ENCODE measurements at regions not wholly inside any gene's neighbourhood (a gene's known extent, or its start where the extent isn't known, plus 50 kb on each side); places are given as distances from the start of the nearest gene placed in this dataset.
"Not testable (repeated sequence)": the region's sequence is repeated elsewhere in the genome, so short reads cannot be mapped to it uniquely, and the experiment has no call there.

DNA sequence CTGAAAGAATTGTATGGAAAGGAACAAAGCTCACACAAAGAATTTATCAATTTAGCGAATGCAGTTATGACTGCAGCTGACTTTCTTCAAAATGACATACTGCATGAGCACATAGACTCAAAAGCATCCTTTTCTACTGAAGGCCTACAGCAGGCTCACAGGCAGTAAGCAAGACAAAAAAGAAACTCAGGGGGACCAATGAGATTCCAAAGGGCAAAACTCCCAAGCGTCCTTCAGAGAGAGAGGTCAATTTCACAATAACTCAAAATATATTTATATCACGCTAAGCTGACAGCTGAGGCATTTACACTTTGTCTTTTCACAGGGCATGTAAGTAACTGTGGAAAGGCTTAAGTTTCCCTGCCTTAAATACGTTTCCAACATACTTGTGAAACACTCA lies 427.9 kb upstream of the RASGRP1 start:
- no peak for DNase-seq

DNA sequence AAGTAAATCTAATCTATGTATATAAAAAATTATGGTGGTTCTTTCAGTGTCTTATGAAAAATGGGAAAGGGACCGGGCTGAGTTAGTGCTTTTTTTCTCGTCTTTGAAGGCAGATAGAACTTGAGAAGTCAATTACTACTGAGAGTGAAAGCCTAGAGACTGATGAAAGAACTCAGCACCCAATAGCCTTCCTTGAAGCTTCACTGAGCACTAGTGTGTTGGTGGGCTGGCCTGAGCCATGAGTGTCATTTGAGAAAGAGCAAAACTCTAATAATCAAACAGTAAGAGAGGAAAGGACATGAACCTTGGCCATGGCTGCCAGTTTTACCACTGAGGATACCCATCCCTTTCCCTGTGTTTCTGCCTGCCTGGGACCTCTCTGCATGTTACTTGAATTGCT lies 428.3 kb upstream of the RASGRP1 start:
- DNase-seq: no peak

DNA sequence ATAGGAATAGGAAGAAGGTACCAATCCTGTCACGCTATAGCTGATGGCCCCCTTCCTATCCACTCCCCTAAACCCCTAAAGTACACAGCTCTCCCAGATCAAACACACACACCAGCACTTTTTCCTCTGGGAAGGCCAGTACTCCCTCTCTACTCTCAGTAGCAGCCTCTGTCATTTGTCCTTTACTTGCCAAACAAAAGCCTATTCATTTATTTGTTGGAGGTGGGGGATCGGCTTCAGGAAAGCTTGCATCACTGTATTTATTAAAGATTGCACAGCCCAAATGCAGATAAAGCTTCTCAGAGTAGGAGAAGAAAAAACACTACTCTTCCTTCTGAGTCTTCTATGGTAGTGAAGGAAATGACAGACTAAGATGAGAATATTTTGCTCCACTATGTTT lies 429.7 kb upstream of the RASGRP1 start:
- DNase-seq: no peak

DNA sequence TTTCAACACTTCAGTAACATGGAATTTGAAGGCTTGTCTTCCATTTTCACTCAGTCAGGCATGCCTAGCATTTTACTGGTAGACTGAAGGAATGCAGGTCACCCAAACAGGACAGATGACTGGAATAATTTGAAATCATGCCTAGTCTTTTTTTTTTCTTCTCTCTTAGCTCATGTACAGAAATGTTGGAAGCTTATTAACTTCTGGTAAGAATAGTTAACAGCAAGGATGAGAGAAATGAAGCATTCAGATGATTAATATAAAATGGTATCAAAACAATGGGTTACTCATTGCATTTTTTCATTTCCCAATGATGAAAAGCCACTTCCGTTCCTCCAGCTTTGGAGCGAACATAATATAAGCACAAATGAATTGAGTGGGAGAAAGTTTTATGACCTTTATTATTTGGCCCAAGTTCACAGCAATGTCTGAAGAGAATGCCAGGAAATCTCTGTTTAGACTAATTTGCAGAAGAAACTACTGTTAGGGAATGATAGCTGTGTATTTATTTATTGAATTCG lies 431.6 kb upstream of the RASGRP1 start:
- DNase-seq: no peak

DNA sequence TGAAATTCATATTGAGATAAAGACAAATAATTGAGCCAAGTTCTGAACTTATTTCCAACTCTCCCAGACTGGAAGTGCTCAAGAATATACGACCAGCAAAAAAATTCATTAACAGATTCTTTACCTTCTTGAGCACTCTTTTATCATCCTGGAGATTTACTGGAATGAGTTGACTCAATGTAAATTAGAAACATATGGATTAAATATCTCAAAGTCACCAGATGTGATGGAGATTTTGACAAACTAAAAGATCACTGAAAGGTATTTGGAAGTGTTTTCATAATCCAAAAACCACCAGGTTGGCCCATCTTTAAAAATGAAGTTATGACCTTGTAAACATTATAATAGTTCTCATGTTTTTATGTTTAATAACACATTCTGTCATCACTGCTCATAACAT lies 433.2 kb upstream of the RASGRP1 start:
- DNase-seq: no peak

DNA sequence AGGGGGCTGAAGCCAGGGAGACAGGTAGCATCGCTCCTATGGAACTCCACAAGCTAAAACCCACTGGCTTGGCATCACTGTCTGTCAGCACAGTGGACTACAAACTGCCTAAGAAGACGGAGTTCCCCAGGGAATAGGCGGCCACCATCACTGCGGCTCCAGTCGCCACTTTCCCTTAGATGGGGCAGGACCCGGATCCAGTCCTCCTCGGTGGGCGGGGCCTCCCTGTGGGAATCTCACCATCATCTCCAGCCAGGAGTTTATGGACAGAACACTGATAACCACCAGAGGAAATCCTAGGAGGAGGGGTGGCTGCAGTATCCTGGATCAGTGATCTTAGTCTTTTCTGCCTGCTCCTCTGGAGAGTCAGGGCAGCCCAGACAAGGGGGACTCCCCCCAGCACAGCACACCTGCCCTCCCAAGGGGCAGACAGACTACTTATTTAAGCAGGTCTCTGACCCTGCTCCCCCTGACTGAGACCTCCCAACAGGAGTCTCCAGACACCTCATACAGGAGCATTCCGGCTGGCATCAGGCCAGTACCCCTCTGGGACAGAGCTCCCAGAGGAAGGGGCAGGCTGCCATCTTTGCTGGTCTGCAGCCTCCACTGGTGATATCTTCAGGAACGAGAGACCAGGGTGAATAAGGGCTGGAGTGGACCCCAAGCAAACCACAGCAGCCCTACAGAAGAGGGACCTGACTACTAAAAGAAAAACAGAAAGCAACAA lies 435.6 kb upstream of the RASGRP1 start:
- DNase-seq: no peak

DNA sequence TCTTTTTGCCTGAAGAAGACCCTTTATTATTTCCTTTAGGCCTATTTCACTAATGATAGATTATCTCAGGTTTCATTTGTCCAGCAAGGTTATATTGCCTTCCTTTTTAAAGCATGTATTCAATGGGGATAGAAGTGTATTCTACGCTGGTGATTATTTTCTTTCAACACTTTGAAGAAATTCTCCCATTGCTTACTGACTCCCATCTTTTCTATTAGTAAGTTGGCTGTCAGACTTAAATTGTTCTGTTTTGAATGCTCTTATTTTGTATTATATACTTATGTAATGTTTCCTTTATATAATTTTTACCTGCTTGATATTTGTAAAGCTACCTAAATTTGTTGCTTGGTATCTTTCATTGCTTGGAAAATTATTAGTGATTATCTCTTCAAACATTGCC lies 445.1 kb upstream of the RASGRP1 start:
- no peak for DNase-seq

DNA sequence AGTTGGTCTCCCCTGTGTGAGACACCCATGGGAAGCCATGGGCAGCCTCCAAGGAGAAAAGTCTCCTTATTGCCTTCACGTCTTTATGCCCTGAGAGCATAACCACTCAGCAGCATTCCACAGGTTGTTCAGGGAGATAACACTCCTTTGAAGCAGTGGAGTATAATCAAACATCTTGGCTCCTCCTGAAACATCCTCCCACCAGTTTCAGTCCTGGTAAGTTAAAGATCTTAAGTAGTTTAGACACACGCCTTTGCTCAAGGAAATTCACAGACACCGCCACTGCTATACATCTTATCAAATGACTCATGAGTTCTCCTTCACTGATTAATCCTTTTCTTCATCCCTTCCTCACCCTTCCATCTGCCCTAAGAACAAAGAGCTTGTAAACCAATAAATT lies 446.5 kb upstream of the RASGRP1 start:
- DNase-seq: not testable (repeated sequence)

DNA sequence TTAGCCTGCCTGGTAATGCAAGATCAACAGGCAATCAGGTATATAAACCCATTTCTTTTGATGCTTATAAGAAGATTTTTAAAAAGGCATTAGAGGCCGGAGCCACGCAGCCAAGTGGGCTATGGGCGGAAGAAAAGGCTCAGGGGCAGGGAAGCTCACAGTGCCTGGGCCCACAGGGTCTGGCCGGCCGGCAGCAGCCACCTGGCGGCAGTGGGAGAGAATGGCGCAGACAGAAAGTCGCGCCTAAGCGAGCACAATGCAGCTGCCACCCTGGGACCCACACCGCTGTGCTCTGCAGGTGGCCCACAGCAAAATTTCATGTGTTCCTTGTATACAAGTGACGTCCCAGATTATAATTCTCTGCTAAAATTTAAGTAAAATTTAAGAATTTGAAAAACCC lies 448.6 kb upstream of the RASGRP1 start:
- DNase-seq: no peak

DNA sequence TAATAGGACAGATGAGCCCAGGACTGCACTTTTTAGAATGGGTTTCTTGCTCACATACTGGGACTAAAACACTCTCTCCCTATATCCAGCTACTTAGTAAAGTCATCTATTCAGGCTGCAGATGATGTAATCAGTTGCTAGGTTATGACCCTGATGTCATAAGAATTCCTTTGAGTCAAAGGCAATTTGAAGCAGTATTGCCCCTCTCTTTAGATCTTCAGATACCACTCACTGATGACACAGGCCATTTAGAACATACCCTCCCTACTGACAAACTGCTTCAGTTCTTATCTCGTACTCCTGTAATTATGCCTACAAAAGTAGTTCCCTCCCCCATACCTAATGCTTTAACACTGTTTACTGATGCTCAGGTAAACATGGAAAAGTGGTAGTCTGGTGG lies 450.1 kb upstream of the RASGRP1 start:
- no peak for DNase-seq

DNA sequence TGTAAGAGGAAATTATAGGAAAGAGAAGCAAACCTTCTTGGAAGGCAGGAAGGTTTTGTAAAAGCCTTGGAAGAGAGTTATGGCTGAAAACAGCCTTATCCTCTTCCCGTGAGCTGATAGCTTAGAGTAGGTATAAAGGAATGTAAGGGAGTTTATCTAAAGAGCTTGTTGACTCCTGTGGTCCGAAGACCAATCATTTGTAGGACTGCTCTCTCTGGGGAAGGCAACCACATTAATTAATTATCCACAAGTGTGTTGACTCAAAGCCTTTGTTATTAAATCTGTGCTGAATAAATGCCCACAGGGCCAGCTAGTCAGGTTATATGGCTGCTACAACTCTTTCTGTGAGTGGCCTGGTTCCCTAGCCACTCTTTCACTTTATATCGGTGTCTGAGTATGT lies 452.1 kb upstream of the RASGRP1 start:
- DNase-seq: no peak

DNA sequence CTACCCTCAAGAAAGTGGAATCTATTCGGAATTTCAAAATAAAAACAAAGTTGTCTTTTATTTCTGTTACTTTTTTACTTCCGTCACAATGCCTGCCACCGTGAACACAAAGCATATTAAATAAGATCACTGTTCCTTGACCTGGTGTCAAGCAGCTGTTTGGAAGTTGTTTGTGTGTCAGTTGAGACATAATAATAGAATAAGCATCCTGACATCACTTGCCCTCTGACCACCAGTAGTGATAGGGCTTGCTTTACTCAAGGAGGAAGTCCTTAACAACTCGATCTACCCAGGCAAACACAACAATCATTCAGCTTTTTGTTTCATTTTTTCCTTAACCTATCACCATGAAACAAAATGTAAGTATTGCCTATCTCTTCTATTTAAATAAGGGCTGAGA lies 454.4 kb upstream of the RASGRP1 start:
- DNase-seq: no peak

DNA sequence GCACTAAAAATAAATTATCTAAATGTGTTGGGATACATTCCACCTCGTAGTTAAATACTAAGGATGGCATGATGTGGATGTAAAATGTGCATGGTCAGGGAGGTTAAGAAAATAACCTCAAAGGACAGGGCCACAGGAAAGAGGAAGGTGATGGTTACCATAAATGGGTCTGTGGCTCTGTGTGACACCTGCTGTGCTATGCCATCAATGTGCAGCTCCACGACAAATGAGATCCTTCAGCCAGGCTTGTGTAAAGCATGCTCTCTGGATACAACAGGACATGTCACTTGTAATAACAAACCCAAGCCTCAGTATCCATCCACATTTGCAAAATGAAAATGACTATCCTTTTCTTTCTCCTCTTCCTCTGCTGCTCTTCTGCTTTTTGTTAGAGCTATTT lies 456.7 kb upstream of the RASGRP1 start:
- DNase-seq: no peak

DNA sequence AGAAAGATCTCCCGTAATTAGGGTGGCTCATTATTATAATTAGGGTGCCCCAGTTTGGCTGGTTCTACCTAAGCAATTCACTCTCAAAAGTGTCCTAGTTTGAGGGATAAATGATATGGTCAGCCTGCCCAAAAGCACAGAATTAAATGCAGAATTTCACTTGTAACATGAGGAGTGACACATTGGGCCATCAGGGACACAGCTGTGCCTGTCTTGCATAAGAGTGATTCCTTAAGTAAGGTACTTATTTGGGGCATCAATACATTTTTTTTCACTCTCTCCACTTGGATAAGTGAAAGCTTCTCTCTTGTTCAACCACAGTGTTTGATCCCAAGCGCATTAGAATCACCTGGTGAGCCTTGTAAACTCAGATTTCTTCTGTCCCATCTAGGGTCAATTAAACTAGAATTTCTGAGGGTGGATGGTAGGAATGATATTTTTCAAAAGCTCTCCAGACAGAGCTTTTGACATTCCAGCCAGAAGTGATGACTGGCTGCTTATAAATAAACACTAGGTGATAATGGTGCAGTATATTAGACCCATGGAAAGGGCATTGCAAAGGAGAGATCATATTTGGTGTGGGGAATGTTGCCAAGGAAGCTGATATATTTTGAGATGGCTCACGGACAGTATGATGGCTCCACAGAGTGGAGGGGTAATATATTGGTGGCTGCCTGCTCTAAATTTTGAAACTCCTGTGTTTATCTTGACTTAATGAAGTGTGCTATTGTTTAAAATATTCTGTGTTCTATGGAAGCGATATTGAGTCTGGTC lies 458.1 kb upstream of the RASGRP1 start:
- no peak for DNase-seq

DNA sequence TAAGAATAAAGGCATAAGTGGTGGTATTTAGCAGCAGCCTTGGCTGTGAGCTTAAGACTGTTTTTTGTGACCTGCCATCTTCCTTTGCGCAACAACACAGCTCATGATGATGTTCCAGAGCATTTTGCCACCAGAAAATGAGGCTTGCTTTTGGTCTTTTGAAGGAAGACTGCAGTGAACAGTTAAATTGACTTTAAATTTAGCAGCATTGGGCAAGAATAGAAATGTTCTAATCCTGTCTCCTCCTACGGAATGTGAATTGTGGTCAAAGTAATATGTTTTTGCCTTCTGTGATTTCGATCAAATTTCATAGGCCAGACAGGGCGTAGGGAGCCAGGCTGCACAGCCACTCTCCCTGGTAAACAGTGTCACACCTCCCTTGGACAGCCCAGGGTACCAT lies 460.7 kb upstream of the RASGRP1 start:
- DNase-seq: no peak

DNA sequence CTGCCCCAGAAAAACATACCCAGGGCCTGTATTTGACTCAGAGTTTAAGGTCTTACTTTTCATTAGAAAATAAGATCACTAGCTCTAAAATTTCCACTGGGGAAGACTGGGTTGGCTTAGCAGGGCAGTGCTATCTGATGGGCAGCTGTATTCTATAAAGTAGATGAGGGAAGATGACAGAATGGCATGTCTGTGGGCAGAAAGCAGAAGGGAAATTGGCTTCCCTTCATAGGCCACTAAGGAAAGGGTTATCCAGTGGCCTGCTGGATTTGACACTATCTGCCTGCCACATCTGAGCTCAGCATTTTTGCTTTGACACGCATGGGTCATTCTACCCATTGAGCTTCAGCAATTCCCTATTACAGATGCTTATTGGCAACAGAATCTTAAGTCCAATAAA lies 461.3 kb upstream of the RASGRP1 start:
- DNase-seq: no peak

DNA sequence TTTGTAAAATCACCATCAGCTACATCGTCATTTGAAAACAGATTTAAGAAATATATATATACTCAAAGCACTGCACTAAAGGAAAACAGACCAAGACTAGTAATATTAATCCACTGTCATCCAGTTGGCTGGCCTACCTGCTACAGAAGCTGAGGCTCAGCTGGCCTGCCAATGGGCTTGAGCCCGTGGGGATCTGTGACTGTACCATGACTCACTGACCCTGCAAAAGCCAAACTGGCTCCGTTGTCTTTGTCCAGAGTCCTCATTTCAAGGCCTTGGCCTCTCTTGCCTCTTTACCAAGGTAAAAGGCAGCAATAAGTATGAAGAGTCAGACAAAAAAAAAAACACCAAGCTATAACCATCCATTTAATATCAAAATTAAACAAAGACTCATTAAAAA lies 463.5 kb upstream of the RASGRP1 start:
- no peak for DNase-seq

DNA sequence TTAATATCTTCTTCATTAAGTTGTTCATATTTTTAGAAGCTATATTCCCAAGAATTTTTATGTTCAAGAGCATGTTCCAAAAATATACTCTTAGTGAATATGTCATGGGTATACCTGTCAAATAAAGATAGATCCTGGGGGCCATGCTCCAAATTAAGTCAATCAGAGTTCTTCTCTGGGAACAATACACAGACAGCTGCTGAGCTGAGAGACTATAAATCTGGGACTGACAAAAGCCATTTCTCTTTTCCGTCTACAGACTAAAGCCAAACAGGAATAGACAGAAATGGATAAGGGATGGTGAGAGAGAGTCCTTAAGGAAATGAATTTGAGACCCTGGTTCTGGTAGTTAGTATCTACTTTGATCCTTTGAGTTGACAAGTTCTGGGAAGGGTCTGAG lies 465.1 kb upstream of the RASGRP1 start:
- no peak for DNase-seq

DNA sequence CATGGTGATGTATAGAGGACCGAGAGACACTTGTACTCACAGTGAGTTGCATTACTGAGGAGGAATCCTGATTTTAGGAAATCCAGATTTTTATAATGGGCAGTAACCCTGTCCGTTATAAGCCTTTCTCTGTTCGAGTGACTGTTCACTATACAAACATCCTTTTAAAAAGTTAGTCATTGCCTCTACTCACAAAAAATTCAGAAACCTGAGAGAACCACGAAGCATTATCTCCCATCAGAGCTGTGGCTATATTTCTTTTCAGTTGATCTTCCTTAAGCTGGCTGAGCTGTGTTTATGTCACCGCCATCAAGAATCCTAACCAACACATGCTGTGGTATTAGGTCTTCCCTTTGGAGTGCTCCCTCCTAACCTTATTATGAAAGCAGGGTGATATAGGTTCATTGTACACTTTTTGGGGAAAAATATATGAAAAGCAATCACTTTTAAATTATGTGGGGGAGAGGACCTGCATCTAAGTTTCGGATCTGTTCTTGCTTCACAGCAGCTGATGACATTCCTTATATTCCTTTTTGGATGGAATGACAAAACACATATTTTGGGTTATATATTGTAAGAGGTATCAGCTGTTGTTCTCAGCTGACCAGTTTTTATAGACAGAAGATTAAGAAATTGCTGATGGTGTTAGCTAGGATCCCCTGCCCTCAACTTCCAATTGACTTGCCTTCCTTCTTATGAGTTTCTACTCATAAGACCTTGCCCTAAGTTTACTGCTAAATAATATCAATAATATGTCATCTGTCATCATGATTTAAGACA lies 465.9 kb upstream of the RASGRP1 start:
- DNase-seq: no peak

DNA sequence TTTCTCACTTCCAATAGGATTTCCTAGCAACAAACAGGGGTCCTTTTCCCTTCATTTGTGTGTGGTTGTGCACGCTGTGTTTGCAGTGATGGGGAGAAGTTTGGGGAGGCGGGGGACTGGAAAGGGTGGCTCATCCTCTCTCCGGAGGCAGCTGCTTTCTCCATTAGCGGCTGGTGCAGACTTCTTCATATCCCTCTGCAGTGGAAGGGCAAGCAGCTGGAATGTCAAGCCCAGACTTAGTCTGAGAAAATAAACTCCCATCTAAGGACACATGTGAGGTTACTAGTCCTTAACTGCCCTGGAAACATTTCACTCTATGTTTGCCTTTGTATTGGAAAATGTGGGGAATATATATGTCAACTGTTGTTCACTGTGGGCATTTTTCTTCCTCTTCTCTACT lies 467.0 kb upstream of the RASGRP1 start:
- DNase-seq: no peak

DNA sequence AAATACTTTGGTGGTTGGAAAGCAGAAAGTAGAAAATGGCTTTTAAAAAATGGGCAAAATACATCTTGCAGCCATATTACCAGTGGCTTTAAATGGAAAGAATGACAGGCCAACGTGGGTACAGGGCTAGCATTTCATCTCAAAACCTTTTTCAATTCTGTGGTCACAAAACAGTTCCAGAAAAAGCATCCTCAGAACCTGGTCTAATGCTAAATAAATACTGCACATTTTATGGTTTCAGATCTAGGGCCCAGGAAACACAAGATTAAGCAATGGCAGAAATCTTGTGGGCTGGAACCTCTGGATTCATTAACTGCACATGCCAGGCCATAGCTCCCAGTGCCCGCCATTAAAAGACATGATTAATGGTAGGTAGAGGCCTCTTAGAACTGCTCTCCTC lies 470.2 kb upstream of the RASGRP1 start:
- no peak for DNase-seq

DNA sequence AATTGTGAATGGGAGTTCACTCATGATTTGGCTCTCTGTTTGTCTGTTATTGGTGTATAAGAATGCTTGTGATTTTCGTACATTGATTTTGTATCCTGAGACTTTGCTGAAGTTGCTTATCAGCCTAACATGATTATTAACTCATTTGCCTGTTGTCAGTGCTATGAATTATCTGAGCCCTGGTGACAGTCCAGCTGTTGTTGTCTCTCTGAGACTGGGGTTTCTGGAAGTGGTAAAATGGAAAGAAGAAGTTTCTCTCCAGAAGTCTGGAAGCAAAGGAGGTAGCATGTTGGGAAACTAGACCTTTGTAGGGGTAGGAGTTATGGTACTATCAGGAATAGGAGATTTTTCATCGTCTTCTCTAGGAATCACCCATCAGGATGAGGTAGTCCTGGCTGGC lies 473.0 kb upstream of the RASGRP1 start:
- not testable (repeated sequence) for DNase-seq

DNA sequence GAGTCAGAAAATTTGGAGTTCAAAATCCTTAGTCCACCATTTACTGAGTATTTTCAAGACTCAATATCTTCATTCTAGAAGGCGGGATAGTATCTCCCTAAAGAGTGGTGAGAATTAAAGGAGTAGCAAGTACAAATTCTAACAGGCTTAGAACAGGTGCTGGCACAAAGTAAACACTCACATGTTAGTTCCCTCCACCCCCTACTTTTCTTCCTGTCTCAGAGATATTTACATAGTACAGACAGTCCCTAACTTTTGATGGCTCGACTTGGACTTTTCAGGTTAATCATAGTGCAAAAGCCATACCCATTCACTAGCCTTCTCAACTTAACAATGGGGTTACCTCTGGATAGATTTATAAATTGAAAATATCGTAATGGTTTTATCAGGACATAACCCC lies 476.2 kb upstream of the RASGRP1 start:
- no peak for DNase-seq
